ENCODE measurements at regions not wholly inside any gene's neighbourhood (a gene's known extent, or its start where the extent isn't known, plus 50 kb on each side); places are given as distances from the start of the nearest gene placed in this dataset.
"Not testable (repeated sequence)": the region's sequence is repeated elsewhere in the genome, so short reads cannot be mapped to it uniquely, and the experiment has no call there.

DNA sequence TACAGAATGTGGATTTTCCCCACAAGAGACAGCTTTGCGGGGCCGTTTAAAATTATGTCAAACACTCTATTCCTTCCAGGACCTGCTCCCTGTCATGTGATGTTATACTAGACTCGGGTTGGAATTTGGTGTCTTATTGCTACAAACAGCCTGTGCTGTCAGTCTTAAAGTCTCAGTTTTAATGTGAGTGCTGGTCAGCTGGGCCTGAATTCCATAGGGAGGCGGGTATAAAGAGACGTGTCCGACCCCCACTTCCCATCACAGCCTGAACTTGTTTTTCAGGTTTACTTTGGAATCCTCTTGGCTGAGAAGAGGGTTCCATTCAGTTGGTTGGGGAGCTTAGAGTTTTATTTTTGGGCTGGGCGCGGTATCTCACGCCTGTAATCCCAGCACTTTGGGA lies 146.5 kb upstream of the ZNF469 start:
- not testable (repeated sequence) for H3K27ac Mint-ChIP-seq; DNase-seq (ENCODE audit: low spot score in 2 of 2); H3K4me1 Mint-ChIP-seq; H3K4me3 Mint-ChIP-seq; H3K9me3 Mint-ChIP-seq; H3K36me3 Mint-ChIP-seq; ATAC-seq (ENCODE audit: low read depth)
- H3K27me3 Mint-ChIP-seq: peaks cover 15% of the 10 kb centered on the region

- not testable (repeated sequence) for DNase-seq (ENCODE audit: low spot score in 2 of 2); H3K9me3 Mint-ChIP-seq; H3K4me3 Mint-ChIP-seq; ATAC-seq (ENCODE audit: low read depth); H3K4me1 Mint-ChIP-seq; H3K36me3 Mint-ChIP-seq; H3K27ac Mint-ChIP-seq
- H3K27me3 Mint-ChIP-seq: peaks cover 15% of the 10 kb centered on the region
Observed at GRCh38 chr16:88237314-88237713, 145.4 kb upstream of the ZNF469 start.

DNA sequence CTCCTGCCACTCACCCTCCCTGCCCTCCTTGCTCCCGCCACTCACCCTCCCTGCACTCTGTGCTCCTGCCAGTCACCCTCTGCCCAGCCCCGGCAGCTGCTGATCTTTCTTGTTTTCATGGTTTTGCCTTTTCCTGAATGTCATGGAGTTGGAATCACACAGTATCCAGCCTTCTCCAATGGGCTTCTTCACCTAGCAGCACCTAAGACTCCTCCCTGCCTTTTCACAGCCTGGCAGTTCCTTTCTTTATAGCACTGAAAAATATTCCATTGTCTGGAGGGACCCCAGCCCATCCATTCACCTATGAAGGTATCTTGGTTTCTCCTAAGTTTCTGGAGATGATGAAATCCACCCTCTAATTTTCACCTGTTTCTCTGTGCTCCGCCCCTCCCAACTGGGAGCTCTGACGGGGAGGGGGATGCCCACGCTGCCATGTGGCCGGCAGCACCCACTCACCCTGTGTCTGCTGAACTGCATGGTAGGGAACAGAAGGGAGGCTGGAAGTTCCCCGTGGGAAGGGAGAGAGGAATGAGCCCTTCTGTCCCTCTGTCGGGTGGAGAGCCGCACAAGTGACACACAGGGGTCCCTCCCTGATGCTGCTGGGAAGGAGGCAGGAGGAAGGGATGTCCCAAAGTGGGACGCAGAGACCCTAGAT lies 144.9 kb upstream of the ZNF469 start:
- H3K4me3 Mint-ChIP-seq; ATAC-seq (ENCODE audit: low read depth); H3K36me3 Mint-ChIP-seq; DNase-seq (ENCODE audit: low spot score in 2 of 2); H3K4me1 Mint-ChIP-seq; H3K27ac Mint-ChIP-seq; H3K9me3 Mint-ChIP-seq: not testable (repeated sequence)
- H3K27me3 Mint-ChIP-seq: peaks cover 15% of the 10 kb centered on the region

DNA sequence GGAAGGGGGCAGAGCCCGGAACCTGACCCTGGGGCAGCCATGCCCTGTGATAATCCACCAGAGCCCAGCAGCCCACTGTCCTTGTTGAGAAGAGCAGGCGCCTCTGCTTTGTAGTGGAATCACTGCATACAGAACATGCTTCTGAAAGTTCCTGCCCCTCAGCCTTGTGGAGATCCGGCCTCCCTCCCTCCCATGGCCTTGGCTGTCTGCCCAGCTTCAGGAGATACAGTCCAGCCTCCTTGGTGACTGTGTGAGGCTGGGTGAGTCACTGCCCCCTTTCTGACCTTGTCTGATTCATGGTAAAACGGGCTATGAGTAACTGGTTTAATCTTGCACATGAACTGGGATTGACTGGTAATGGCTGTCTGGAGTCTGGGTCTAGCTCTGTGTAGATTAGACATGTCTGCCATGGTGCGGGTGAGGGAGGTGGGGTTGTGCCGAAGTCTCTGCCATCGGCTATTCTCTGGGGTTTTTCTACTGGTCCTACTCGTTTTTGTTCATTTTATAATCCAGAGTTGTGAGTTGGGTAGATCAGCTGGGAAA lies 144.0 kb upstream of the ZNF469 start:
- peaks cover 19% of the 10 kb centered on the region for H3K27me3 Mint-ChIP-seq
- H3K9me3 Mint-ChIP-seq; H3K36me3 Mint-ChIP-seq; ATAC-seq (ENCODE audit: low read depth); H3K27ac Mint-ChIP-seq; DNase-seq (ENCODE audit: low spot score in 2 of 2); H3K4me3 Mint-ChIP-seq; H3K4me1 Mint-ChIP-seq: not testable (repeated sequence)

- H3K4me3 Mint-ChIP-seq; DNase-seq (ENCODE audit: low spot score in 2 of 2); H3K4me1 Mint-ChIP-seq; H3K9me3 Mint-ChIP-seq; H3K27ac Mint-ChIP-seq; ATAC-seq (ENCODE audit: low read depth); H3K36me3 Mint-ChIP-seq: not testable (repeated sequence)
- H3K27me3 Mint-ChIP-seq: peaks cover 18% of the 10 kb centered on the region
Observed at GRCh38 chr16:88240118-88240517, 142.6 kb upstream of the ZNF469 start.

DNA sequence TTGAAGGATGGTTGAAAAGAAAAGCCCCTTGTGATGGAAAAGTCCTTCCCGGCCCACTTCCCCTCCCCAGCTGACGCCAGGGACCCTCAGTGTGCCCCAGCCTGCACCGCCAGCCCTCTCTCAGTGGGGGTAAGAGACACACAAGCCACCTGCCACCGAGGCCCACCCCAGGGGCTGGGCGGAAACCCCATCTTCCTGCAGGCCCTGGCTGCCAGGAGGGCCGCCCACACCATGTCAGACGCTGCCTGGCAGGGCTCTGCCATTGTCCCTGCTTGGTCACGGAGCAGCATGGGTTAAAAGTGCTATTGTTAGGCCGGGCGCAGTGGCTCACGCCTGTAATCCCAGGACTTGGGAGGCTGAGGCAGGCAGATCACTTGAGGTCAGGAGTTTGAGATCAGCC lies 142.0 kb upstream of the ZNF469 start:
- not testable (repeated sequence) for ATAC-seq (ENCODE audit: low read depth); H3K4me1 Mint-ChIP-seq; H3K9me3 Mint-ChIP-seq; H3K36me3 Mint-ChIP-seq; H3K4me3 Mint-ChIP-seq; DNase-seq (ENCODE audit: low spot score in 2 of 2); H3K27ac Mint-ChIP-seq
- H3K27me3 Mint-ChIP-seq: peaks cover 14% of the 10 kb centered on the region

- ATAC-seq (ENCODE audit: low read depth); H3K4me1 Mint-ChIP-seq; H3K4me3 Mint-ChIP-seq; DNase-seq (ENCODE audit: low spot score in 2 of 2); H3K9me3 Mint-ChIP-seq; H3K36me3 Mint-ChIP-seq; H3K27ac Mint-ChIP-seq: not testable (repeated sequence)
- H3K27me3 Mint-ChIP-seq: peaks cover 12% of the 10 kb centered on the region
Observed at GRCh38 chr16:88241404-88242311, 141.1 kb upstream of the ZNF469 start.

- not testable (repeated sequence) for ATAC-seq (ENCODE audit: low read depth); H3K27ac Mint-ChIP-seq; H3K36me3 Mint-ChIP-seq; H3K9me3 Mint-ChIP-seq; DNase-seq (ENCODE audit: low spot score in 2 of 2); H3K4me1 Mint-ChIP-seq; H3K4me3 Mint-ChIP-seq
- H3K27me3 Mint-ChIP-seq: peaks cover 12% of the 10 kb centered on the region
Observed at GRCh38 chr16:88242312-88243295, 140.2 kb upstream of the ZNF469 start.

- H3K9me3 Mint-ChIP-seq; H3K27me3 Mint-ChIP-seq; ATAC-seq (ENCODE audit: low read depth): not testable (repeated sequence)
Observed at GRCh38 chr16:88243921-88244320, 138.8 kb upstream of the ZNF469 start.

GRCh38 chr16:88245241-88246081 lies 137.3 kb upstream of the ZNF469 start:
- not testable (repeated sequence) for H3K4me1 Mint-ChIP-seq; ATAC-seq (ENCODE audit: low read depth); H3K9me3 Mint-ChIP-seq; H3K27ac Mint-ChIP-seq; H3K36me3 Mint-ChIP-seq; H3K27me3 Mint-ChIP-seq; H3K4me3 Mint-ChIP-seq; DNase-seq (ENCODE audit: low spot score in 2 of 2)

More at GRCh38 chr16:88243921-88244320, 138.8 kb upstream of the ZNF469 start:
- not testable (repeated sequence) for H3K4me1 Mint-ChIP-seq; H3K36me3 Mint-ChIP-seq; H3K27ac Mint-ChIP-seq; DNase-seq (ENCODE audit: low spot score in 2 of 2); H3K4me3 Mint-ChIP-seq

GRCh38 chr16:88246955-88247582 lies 135.7 kb upstream of the ZNF469 start:
- H3K36me3 Mint-ChIP-seq, H3K4me3 Mint-ChIP-seq, H3K27ac Mint-ChIP-seq: not testable (repeated sequence)

GRCh38 chr16:88247583-88247966 lies 135.2 kb upstream of the ZNF469 start:
- H3K27ac Mint-ChIP-seq; H3K27me3 Mint-ChIP-seq; H3K9me3 Mint-ChIP-seq; H3K4me1 Mint-ChIP-seq; H3K36me3 Mint-ChIP-seq; DNase-seq (ENCODE audit: low spot score in 2 of 2); H3K4me3 Mint-ChIP-seq: not testable (repeated sequence)
- peak; percentile 27 for ATAC-seq (ENCODE audit: low read depth)

More at GRCh38 chr16:88246955-88247582, 135.7 kb upstream of the ZNF469 start:
- not testable (repeated sequence) for H3K9me3 Mint-ChIP-seq; H3K4me1 Mint-ChIP-seq; DNase-seq (ENCODE audit: low spot score in 2 of 2); H3K27me3 Mint-ChIP-seq; ATAC-seq (ENCODE audit: low read depth)

Data from memory B cell (primary cell).